ENCODE measurements at regions not wholly inside any gene's neighbourhood (a gene's known extent, or its start where the extent isn't known, plus 50 kb on each side); places are given as distances from the start of the nearest gene placed in this dataset.

GRCh38 chr17:33947762-33948161 is 307.3 kb upstream of the CCL2 start:
- Mint-ChIP-seq H3K9me3 (ENCODE audit: unreplicated experiment) (peaks cover 49% of the 10 kb centered on the region), H3K4me1 (ENCODE audit: insufficient read depth, unreplicated experiment) (no peaks in the 10 kb centered on the region), H3K27me3 (ENCODE audit: insufficient read depth, unreplicated experiment) (no peaks in the 10 kb centered on the region), H3K27ac (ENCODE audit: low read depth, unreplicated experiment) (no peak overlapping the region), H3K36me3 (ENCODE audit: insufficient read depth, unreplicated experiment) (no peaks in the 10 kb centered on the region), H3K4me3 (ENCODE audit: unreplicated experiment) (no peak overlapping the region)
- DNase-seq (ENCODE audit: unreplicated experiment) = no peak
- BruUV-seq (replicated peaks) = no TSS peak
- intact Hi-C loops (cut with micrococcal nuclease) = no loop called here
- TF ChIP-seq CTCF (IDR thresholded peaks at IDR 0.05; ENCODE audit: unreplicated experiment) = no peak
- CTCF ChIA-PET = no interaction called here
- POLR2A ChIA-PET = no interaction called here

- no peak for DNase-seq (ENCODE audit: unreplicated experiment)
- POLR2A ChIA-PET = no interaction called here
- no peaks in the 10 kb centered on the region for H3K36me3 Mint-ChIP-seq (ENCODE audit: insufficient read depth, unreplicated experiment)
- no peaks in the 10 kb centered on the region for H3K27me3 Mint-ChIP-seq (ENCODE audit: insufficient read depth, unreplicated experiment)
- peaks cover 50% of the 10 kb centered on the region for H3K9me3 Mint-ChIP-seq (ENCODE audit: unreplicated experiment)
- TF ChIP-seq CTCF (IDR thresholded peaks at IDR 0.05; ENCODE audit: unreplicated experiment) = no peak
- intact Hi-C loops (cut with micrococcal nuclease) = no loop called here
- no peaks in the 10 kb centered on the region for H3K4me1 Mint-ChIP-seq (ENCODE audit: insufficient read depth, unreplicated experiment)
- BruUV-seq (replicated peaks) = no TSS peak
- CTCF ChIA-PET = no interaction called here
- no peak overlapping the region for H3K27ac Mint-ChIP-seq (ENCODE audit: low read depth, unreplicated experiment)
- no peak overlapping the region for H3K4me3 Mint-ChIP-seq (ENCODE audit: unreplicated experiment)
These were observed 306.8 kb upstream of the CCL2 start for GRCh38 chr17:33948309-33948708.

- DNase-seq (ENCODE audit: unreplicated experiment) = no peak
- CTCF ChIA-PET = no interaction called here
- no TSS peak for BruUV-seq (replicated peaks)
- POLR2A ChIA-PET = no interaction called here
- Mint-ChIP-seq H3K9me3 (ENCODE audit: unreplicated experiment) (peaks cover 55% of the 10 kb centered on the region), H3K36me3 (ENCODE audit: insufficient read depth, unreplicated experiment) (no peaks in the 10 kb centered on the region), H3K4me3 (ENCODE audit: unreplicated experiment) (no peak overlapping the region), H3K27ac (ENCODE audit: low read depth, unreplicated experiment) (no peak overlapping the region), H3K4me1 (ENCODE audit: insufficient read depth, unreplicated experiment) (no peaks in the 10 kb centered on the region), H3K27me3 (ENCODE audit: insufficient read depth, unreplicated experiment) (no peaks in the 10 kb centered on the region)
- intact Hi-C loops (cut with micrococcal nuclease) = no loop called here
- no peak for TF ChIP-seq CTCF (IDR thresholded peaks at IDR 0.05; ENCODE audit: unreplicated experiment)
These were observed 306.0 kb upstream of the CCL2 start for GRCh38 chr17:33949100-33949499.

- no peak overlapping the region for H3K4me3 Mint-ChIP-seq (ENCODE audit: unreplicated experiment)
- intact Hi-C loops (cut with micrococcal nuclease) = no loop called here
- no peak overlapping the region for H3K27ac Mint-ChIP-seq (ENCODE audit: low read depth, unreplicated experiment)
- DNase-seq (ENCODE audit: unreplicated experiment) = no peak
- H3K27me3 Mint-ChIP-seq (ENCODE audit: insufficient read depth, unreplicated experiment) = no peaks in the 10 kb centered on the region
- H3K36me3 Mint-ChIP-seq (ENCODE audit: insufficient read depth, unreplicated experiment) = no peaks in the 10 kb centered on the region
- no TSS peak for BruUV-seq (replicated peaks)
- no peak for TF ChIP-seq CTCF (IDR thresholded peaks at IDR 0.05; ENCODE audit: unreplicated experiment)
- CTCF ChIA-PET = interaction anchor here (0.6 to 1.1 kb wide), 2 partner anchors 11 to 14 kb away, joined by 3 read pairs; no protein-coding TSS in a partner anchor
- POLR2A ChIA-PET = no interaction called here
- peaks cover 50% of the 10 kb centered on the region for H3K9me3 Mint-ChIP-seq (ENCODE audit: unreplicated experiment)
- no peaks in the 10 kb centered on the region for H3K4me1 Mint-ChIP-seq (ENCODE audit: insufficient read depth, unreplicated experiment)
These were observed 305.0 kb upstream of the CCL2 start for GRCh38 chr17:33950061-33950460.

Measured in MCF 10A (cell line).